IPS DF 6.9 (cell line): ENCODE measurements at regions not wholly inside any gene's neighbourhood (a gene's known extent, or its start where the extent isn't known, plus 50 kb on each side); places are given as distances from the start of the nearest gene placed in this dataset.

ENCODE experiments used
- DNase-seq: peaks from one replicate; pipeline ENCODE4 v3.0.0-alpha.2; 2013; ENCODE audit warnings: low read depth, low spot score
- H3K27ac ChIP-seq: one replicate; pipeline ENCODE4 v1.5.1; 2013; ENCODE audit warnings: low read length, control low read depth
- H3K27me3 ChIP-seq: 2 replicates; pipeline ENCODE4 v1.6.1; 2013; ENCODE audit warnings: mild to moderate bottlenecking, low read length; ENCODE audit not compliant: control insufficient read depth, insufficient read depth
- H3K36me3 ChIP-seq: 2 replicates; pipeline ENCODE4 v1.6.1; 2013; ENCODE audit warnings: low read length; ENCODE audit not compliant: control insufficient read depth, insufficient read depth
- H3K4me1 ChIP-seq: 2 replicates; pipeline ENCODE4 v1.6.1; 2013; ENCODE audit warnings: low read length; ENCODE audit not compliant: control insufficient read depth, insufficient read depth
- H3K4me3 ChIP-seq: 2 replicates; pipeline ENCODE4 v1.5.1; 2013; ENCODE audit warnings: mild to moderate bottlenecking, low read length
- H3K9me3 ChIP-seq: 2 replicates; pipeline ENCODE4 v1.6.1; 2013; ENCODE audit warnings: low read length, inconsistent platforms; ENCODE audit not compliant: control insufficient read depth, insufficient read depth
- WGBS: extraction: QIAGEN DNeasy Blood & Tissue Kit; methylation state at CpG from one replicate; pipeline ENCODE4 v1.1.7; 2013; ENCODE audit warnings: mixed read lengths, missing lambda C conversion rate; ENCODE audit not compliant: insufficient read length, insufficient coverage; 5-methylcytosine and 5-hydroxymethylcytosine counted together

DNA sequence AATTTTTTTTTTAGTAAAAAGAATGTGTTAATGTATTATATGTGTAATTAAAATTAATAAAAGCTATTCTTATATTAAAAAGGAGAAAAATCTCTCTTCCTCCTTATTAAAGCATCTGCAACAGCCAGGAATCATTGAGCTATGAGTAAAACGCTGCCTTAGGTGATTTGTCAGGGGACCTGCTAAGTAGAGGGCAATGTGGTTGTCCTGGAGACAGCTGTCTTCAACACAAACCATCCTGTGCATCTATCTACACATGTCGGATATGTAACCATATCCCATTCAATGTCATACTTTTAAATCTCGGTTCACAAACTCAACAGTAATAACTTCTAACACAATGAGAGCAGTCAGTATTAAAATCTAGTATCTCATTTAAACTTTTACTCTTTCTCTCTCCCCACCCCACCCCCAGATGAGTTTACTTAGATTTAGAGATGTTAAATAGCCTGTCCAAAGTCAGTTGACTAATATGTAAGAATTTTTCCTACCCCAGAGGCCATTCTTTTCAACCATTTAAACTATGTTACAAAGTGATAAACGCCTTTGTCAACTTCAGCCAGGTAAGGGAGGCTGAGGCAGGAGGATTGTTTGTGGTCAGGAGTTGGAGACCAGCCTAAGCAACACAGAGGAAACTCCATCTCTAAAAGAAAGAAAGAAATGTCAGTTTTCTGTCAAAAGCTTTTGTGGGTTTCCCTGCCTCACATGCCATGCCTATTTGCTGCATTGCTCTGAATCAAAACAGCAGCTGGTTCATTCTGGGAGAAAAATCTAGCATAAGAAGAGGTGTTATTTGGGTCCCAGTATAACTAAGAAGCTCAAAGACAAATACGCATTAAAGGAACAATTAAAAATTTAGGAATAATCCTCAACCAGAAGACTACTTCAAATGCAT lies 413.7 kb upstream of the CCDC196 start:
- Histone ChIP-seq H3K27ac (no peak overlapping the region), H3K27me3 (no peaks in the 10 kb centered on the region), H3K4me1 (no peaks in the 10 kb centered on the region), H3K36me3 (no peaks in the 10 kb centered on the region), H3K9me3 (no peaks in the 10 kb centered on the region), H3K4me3 (no peak overlapping the region)
- no peak for DNase-seq
- no CpG with 5 or more reads among the region's 5 CpGs for WGBS

DNA sequence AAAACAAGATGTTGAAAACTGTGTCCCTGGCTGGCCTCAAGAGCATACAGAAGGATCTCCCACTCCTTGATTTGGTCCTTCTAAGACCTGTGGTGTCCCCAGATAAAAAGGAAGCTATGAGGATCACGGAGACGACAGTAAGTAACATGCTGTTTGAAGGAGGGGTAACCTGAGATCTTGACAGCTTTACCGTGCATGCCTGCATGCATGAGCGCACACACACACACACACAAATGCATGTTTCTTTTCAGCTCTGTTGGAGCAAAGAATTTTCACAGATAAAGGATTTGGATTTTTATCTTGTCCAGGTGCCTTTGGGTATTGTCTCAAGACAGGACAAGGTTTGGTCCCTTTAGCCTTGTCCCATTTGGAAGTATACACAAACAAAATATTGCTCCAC lies 411.6 kb upstream of the CCDC196 start:
- H3K4me3 ChIP-seq, result no peak overlapping the region
- H3K36me3 ChIP-seq, result no peaks in the 10 kb centered on the region
- no CpG with 5 or more reads among the region's 4 CpGs for WGBS
- no peaks in the 10 kb centered on the region for H3K27me3 ChIP-seq
- H3K27ac ChIP-seq, result no peak overlapping the region
- H3K4me1 ChIP-seq, result no peaks in the 10 kb centered on the region
- no peak for DNase-seq
- H3K9me3 ChIP-seq, result no peaks in the 10 kb centered on the region

DNA sequence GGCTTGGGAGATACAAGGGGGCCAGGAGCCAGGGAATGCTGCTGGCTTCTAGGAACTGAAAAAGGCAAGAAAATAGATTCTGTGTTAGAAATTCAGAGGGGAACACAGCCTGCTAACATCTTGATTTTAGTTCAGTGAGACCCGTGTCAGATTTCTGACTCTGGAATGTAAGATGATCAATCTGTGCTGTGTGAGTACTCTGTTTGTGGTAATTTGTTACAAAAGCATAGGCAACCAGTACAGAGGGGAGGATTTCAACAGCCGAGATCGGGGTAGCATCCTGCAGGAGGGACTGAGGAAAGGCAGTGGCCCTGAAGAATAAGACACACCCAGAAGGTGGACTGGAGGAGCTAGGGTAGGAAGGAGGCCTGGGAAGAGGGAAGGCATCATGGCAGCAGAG lies 410.0 kb upstream of the CCDC196 start:
- Histone ChIP-seq H3K9me3 (no peaks in the 10 kb centered on the region), H3K27me3 (no peaks in the 10 kb centered on the region), H3K4me3 (no peak overlapping the region), H3K36me3 (no peaks in the 10 kb centered on the region), H3K27ac (no peak overlapping the region), H3K4me1 (no peaks in the 10 kb centered on the region)
- WGBS, result no CpG with 5 or more reads among the region's 3 CpGs
- no peak for DNase-seq

DNA sequence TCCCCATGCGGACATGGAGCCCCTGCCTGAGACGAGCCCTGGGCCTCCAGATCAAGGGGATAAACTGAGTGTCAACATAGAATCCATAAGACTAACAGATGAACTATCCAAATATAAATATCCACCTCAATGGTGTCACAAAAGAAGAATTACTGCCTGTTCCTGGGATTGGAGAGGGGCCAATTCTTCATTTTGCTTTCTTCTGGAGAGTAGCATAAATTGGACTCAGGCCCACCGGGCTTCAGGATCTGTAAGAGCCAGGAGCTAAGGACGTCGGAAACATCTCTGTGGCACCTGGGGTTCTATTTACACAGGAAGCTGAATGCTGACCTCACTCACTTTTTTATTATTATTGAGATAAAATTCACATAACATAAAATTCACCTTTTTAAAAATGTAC lies 408.2 kb upstream of the CCDC196 start:
- Histone ChIP-seq H3K27me3 (no peaks in the 10 kb centered on the region), H3K27ac (no peak overlapping the region), H3K9me3 (no peaks in the 10 kb centered on the region), H3K4me1 (no peaks in the 10 kb centered on the region), H3K36me3 (no peaks in the 10 kb centered on the region), H3K4me3 (no peak overlapping the region)
- no peak for DNase-seq
- no CpG with 5 or more reads among the region's 5 CpGs for WGBS

DNA sequence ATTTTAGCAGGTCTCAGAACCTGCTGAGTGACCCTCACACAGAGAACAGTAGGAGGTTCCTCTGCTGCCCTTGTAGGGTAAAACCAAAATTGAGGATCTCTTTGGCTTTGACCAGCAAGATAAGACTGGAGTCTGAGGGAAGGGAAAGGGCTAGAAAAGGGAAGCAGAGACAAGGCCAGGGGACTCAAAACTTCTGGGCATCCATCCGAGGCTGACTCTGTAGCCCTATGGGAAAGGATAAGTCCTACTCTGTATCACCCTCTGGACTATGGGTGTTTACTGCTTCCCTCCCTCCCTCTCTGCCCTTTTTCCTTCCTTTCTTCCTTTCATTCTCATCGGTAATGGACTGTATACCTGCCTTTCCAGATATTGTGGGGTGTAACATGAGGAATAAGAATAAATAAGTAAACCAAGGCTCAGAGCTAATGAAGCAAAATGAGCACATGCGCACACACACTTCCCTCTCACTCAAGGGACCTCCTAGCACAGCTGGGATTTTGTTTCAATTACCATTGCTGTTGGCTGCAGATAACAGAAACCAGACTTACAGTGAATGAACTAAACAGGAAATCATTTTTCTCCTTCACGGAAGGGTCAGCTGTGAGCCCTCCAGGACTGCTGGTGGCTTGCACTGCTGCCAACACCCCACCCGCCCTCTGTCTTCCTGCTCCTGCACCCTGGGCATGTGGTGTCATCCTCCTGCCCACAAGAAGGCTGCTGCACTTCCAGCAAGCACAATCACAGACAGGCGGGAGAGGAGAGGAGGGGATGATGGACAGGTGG lies 404.4 kb upstream of the CCDC196 start:
- Histone ChIP-seq H3K27ac (no peak overlapping the region), H3K36me3 (no peaks in the 10 kb centered on the region), H3K9me3 (no peaks in the 10 kb centered on the region), H3K27me3 (no peaks in the 10 kb centered on the region), H3K4me1 (no peaks in the 10 kb centered on the region), H3K4me3 (no peak overlapping the region)
- no peak for DNase-seq
- WGBS, result no CpG with 5 or more reads among the region's 6 CpGs

DNA sequence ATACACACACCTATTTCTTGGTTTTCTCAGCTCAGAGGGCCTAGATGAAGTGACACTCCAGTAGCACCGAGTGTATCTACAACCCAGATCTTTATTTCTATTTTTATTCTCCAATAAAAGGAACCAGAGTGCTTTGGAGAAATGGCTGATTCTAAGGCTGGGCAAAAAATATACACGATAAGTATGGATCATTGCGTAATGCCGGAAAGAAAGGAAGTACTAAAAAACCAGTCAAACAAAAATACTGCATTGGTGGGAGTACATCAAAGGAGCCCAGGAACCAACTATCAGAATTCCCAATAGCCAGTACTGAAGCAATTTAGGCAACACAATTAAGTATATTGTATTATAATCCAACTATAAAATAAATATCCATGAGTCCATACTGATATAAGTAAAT lies 400.9 kb upstream of the CCDC196 start:
- Histone ChIP-seq H3K4me1 (no peaks in the 10 kb centered on the region), H3K4me3 (no peak overlapping the region), H3K27me3 (no peaks in the 10 kb centered on the region), H3K9me3 (no peaks in the 10 kb centered on the region), H3K27ac (no peak overlapping the region), H3K36me3 (no peaks in the 10 kb centered on the region)
- DNase-seq, result no peak
- no CpG with 5 or more reads among the region's 4 CpGs for WGBS

DNA sequence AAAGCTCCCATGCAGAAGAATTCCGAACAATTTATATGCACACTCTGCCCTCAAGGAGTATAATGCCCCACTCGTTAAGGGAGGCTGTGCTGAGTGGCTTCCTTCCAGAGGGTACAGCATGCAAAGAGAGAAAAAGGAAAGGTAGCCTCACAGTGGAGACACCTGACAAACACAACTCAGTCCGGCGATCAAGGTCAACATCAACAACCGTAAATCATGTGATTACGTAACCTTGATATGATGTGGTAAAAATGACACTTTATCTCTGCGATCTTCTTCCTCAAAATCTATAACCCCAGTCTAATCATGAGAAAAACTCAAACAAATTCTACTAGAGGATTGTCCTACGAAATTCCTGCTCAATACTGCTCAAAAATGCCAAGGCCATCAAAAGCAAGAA lies 400.5 kb upstream of the CCDC196 start:
- no peaks in the 10 kb centered on the region for H3K4me1 ChIP-seq
- no CpG with 5 or more reads among the region's 8 CpGs for WGBS
- no peaks in the 10 kb centered on the region for H3K36me3 ChIP-seq
- H3K27me3 ChIP-seq, result no peaks in the 10 kb centered on the region
- H3K4me3 ChIP-seq, result no peak overlapping the region
- DNase-seq, result no peak
- no peak overlapping the region for H3K27ac ChIP-seq
- H3K9me3 ChIP-seq, result no peaks in the 10 kb centered on the region

DNA sequence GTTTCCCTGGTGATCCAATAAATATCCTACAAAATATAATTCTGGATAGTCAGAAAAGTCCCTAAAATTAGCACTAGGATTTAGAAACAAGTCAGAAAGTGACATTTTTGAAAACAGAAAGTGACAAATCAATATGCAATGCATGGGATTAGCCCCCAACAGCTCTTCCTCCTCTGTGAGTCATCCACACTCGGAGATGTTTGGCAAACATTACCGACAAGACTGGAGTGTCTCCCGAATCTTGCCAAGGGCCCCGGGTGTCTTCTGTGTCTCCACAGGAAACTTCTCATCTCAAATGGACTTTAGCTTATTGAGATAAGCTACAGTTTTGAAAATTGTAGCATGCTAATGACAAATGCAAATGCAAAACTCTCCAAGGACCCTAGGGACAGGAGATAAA lies 398.9 kb upstream of the CCDC196 start:
- Histone ChIP-seq H3K9me3 (no peaks in the 10 kb centered on the region), H3K36me3 (no peaks in the 10 kb centered on the region), H3K27ac (no peak overlapping the region), H3K27me3 (no peaks in the 10 kb centered on the region), H3K4me1 (no peaks in the 10 kb centered on the region), H3K4me3 (no peak overlapping the region)
- no peak for DNase-seq
- WGBS, result no CpG with 5 or more reads among the region's 4 CpGs

DNA sequence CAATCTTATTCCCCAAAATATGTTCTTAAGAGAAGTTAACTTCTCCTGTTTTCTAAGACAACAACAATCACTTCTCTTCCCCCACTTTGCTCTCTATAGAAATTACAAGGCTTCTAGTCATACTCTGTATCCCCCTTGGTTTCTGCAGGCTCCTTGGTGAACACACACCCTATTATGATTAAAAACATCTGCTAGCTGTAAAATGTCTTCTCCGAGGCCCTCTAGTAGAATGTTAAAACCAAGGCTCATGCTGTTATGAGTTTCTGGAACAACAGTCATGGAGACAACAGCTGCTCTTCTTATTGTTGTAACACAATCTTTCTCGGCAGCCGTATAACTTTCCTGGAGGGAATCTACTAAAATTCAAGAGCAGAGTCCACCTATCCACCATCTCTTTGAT lies 397.5 kb upstream of the CCDC196 start:
- H3K27ac ChIP-seq, result no peak overlapping the region
- no peak for DNase-seq
- WGBS, result no CpG with 5 or more reads among the region's 3 CpGs

DNA sequence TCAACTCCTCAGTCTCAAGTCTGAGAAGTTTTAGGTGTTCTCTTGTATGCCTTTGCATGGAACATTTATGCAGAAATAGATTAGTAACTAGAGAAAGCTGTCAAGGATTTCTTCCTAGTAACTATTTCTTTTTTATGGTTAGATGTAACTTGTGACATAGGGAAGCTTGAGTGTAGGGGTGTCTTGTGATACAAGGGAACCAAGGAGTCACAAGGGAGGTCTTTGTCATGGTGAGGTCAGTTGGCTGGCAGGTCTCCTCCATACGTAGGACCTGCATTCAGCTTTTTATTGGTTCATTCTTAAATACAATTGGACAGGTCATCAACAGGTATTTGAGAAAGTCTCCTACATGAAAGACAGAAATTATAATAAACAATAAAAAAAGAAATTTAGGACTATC lies 394.0 kb upstream of the CCDC196 start:
- H3K4me1 ChIP-seq, result peaks cover 1% of the 10 kb centered on the region
- no peaks in the 10 kb centered on the region for H3K9me3 ChIP-seq
- no peak overlapping the region for H3K27ac ChIP-seq
- no peaks in the 10 kb centered on the region for H3K27me3 ChIP-seq
- no peak for DNase-seq
- H3K36me3 ChIP-seq, result no peaks in the 10 kb centered on the region
- no CpG with 5 or more reads among the region's 1 CpG for WGBS
- no peak overlapping the region for H3K4me3 ChIP-seq

More for the DNA sequence above, 397.5 kb upstream of the CCDC196 start:
- Histone ChIP-seq H3K36me3 (no peaks in the 10 kb centered on the region), H3K9me3 (no peaks in the 10 kb centered on the region), H3K4me3 (no peak overlapping the region), H3K27me3 (no peaks in the 10 kb centered on the region), H3K4me1 (peaks cover under 1% of the 10 kb centered on the region; the same call in 1 of the 2 replicates)
